AG20443 (cell line): ENCODE measurements at regions not wholly inside any gene's neighbourhood (a gene's known extent, or its start where the extent isn't known, plus 50 kb on each side); places are given as distances from the start of the nearest gene placed in this dataset.

ENCODE experiments used
- DNase-seq: peaks from one replicate; pipeline ENCODE4 v3.0.0; 2012; ENCODE audit warnings: low spot score, mixed read lengths

- peak; percentile 62 for DNase-seq
Observed at GRCh38 chr4:176902710-176903323, 110.1 kb upstream of the VEGFC start.

DNA sequence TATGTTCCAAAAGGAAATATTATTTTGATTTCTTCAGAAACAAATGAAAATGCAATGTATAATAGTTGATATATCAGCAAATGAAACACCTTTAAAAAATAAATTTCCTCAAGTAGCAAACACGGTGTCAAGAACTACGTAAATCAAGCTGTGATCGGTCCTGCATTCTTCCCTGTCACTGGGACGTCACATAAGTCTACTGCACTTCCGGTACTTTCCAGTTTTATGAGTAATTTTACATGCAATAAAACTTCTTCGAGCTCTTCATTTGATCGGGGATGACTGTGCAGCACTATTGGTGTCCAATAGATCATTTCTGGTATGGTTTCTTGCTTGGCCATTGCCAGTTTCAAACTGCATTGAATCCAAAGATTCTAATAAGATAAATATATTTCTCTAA lies 114.0 kb upstream of the VEGFC start:
- DNase-seq = no peak

DNA sequence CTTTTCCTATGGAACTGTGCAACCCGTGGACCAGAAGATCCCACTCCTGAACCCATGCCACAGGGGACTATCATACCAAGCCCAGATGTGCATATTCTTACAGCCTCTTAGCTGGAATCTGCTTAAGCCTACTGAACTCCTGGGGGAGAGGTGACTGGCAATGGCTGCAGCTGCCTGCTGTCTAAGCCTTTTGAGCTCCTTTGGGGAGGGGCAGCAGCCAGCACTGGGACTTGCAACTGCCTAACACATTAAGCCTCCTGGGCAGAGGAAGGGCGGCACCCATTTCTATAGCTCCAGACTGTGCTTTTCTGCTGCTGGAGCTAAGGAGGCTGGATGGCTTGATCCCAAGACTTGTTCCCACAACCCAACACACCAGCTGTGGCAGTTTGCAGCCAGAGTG lies 117.9 kb upstream of the VEGFC start:
- no peak for DNase-seq

DNA sequence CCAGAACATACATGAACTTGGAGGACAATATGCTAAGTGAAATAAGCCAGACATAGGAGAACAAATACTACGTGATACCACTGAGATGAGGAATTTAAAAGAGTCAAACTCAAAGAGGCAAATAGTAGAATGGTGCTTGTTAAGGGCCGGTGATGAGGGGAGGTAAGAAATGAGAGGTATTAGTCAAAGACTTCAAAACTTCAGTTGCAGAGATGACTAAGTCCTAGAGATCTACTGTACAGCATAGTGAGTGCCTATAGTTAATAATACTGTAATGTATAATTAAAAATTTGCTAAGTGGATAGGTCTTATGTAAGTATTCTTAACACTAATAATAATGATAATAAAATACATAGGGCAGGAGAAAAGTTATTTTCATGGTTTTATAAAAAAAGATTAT lies 126.9 kb upstream of the VEGFC start:
- no peak for DNase-seq

GRCh38 chr4:176920694-176921093 lies 128.0 kb upstream of the VEGFC start:
- peak; percentile 16 for DNase-seq

GRCh38 chr4:176921256-176921655 lies 128.5 kb upstream of the VEGFC start:
- DNase-seq = no peak

DNA sequence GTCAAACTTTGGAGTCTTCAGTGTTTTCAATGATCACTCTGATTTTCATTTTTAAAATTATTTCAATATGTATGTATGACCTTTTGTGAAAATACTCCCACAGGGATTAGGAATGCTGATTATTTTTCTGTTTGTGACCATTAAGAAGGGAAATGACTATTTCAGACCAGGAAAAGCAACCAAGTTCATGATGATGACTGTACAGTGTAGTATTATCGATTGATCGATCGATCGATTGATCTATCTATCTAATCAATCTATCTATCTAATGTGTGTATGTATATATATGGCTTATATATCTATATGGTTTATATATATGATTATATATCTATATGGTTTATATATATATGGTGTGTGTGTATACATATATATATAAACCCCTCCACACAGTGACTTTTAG lies 131.5 kb upstream of the VEGFC start:
- no peak for DNase-seq

- no peak for DNase-seq
Observed at GRCh38 chr4:176925962-176926361, 133.2 kb upstream of the VEGFC start.

DNA sequence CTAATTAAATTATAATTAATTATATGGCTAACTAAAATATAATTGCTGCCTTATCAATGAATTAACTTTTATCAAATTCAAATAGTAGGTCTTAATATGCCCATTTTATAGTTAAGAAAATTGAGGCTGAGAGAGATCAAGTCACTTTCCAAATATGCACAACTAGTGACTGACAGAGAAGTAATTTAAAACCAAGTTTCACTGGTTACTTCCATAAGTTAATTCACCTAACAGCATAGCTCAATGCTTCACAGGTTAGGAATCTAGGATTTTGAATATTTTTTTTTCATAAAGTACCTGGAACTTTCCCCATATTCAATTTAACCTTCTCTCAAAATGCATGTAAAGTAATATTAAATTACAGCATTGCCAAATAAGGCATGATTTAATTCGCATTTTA lies 134.4 kb upstream of the VEGFC start:
- no peak for DNase-seq

DNA sequence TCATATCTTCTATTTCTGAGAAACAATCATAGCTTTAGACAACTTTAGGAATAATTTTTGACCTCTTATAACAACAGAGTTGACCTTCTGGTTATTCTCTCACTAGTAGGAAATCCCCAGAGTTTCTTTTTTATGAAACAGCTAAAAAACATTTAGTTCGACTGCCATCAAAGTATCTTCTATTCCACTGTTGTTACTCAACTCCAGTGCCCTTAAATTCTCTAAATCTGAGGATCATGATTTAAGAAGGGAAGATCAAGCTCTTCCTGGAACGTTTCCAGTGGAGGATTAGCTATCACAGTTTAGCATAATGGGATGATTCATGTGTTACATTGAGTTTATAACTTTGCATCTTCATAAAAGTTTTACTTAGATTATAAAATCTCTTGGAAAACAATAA lies 134.9 kb upstream of the VEGFC start:
- DNase-seq = peak; percentile 22

GRCh38 chr4:176939445-176939844 lies 146.7 kb upstream of the VEGFC start:
- DNase-seq = peak; percentile 27

- DNase-seq = no peak
Observed at GRCh38 chr4:176945334-176945733, 152.6 kb upstream of the VEGFC start.

- no peak for DNase-seq
Observed at GRCh38 chr4:176949029-176949428, 156.3 kb upstream of the VEGFC start.

- no peak for DNase-seq
Observed at GRCh38 chr4:176953021-176953420, 160.3 kb upstream of the VEGFC start.

DNA sequence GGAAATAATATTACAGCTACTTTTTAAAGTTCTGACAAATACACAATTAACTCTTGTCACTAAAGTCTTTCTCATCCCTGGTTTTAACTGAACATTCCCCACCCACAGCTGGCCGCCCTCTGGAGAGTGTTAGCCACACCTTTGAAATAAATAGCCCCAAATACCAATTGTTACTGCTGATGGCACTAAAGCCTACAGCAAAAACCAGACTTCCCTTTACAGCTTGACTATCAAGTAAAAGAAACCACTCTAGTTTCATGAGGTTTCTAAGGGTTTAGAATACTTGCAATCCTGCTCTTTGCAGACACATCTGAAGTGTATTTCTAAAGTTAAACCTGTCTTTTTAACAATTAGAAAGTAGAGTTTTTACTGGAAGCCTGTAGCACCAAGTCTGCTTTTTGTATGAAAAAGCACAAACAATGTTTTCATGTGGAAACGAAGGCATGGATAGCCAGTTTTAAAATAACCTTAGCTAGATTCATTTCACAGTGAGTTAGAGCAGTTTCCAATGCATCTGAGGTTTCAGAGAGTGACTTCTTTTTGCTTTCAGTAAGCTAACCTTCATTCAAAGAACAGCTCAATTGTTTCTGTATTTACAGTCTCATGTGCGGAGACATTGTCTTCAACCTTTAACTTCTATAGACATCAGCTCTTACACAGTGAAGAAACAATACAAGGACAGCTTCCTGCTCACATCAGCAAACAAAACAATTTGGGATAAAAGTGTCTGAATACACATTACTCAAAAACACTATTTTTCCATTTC lies 164.8 kb upstream of the VEGFC start:
- no peak for DNase-seq

GRCh38 chr4:176959980-176960379 lies 167.3 kb upstream of the VEGFC start:
- DNase-seq = no peak

- no peak for DNase-seq
Observed at GRCh38 chr4:176963121-176963520, 170.4 kb upstream of the VEGFC start.

DNA sequence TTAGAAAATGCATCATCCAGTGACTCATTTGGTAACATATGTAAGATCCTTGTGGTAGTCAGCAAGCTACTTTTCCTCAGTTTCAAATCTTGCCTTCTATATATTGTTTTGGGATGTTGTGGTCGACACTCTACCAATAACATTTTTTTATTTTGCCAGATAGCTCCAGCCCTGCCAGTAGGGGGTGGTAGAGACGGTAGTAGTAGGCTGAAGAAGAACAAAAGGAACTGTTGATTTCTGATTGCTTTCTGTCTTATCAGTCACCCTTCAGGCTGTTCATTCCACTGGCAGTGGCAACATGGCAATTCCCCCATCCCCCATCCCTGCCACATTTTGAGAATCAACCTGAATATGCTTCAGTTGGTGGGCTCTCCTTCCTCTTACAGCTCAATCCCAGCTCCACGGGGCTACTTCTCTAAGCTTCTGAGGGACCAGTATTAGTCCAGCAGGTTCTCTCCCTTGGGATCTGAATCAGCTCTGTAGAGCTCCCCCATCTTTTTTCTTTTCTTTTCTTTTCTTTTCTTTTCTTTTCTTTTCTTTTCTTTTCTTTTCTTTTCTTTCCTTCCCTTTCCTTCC lies 171.5 kb upstream of the VEGFC start:
- no peak for DNase-seq

DNA sequence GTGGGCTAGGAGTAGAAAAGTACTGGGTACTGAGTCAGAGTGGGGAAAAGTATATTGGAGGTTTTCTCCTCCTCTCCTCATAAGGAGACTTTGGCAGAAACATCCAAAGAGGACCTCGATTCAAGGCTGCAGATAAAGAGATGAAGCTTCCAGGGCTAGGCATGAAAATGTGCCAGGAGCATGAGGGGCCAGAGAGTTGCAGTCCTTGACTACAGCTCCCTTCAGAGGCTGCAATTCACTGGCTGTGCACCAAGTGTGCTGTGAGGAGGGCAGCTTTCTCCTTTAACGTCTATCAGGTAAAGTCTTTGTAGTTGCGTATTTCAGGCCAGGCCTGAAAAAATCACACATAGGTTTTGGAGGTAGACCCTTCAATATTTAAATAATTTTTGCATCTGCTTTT lies 174.9 kb upstream of the VEGFC start:
- DNase-seq = no peak

- DNase-seq = no peak
Observed at GRCh38 chr4:176968094-176968493, 175.4 kb upstream of the VEGFC start.

DNA sequence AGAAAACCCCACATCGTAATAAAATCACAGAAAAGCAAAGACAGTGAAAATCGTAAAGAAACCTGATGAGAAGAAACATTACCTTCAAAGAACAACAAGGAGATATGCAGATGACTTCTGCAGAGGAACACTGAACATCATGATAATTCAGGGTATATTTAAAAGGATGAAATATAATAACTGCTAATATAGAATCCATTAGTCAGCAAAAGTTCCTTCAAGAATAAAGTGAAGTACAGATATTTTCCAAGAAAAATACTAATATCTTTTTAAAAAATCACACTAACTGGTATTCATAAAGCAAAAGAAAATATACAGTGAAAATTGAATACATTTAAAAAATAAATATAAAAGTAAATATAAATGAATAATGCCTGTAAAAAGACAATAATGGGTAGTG lies 176.3 kb upstream of the VEGFC start:
- DNase-seq = no peak

GRCh38 chr4:176970853-176971252 lies 178.1 kb upstream of the VEGFC start:
- no peak for DNase-seq

DNA sequence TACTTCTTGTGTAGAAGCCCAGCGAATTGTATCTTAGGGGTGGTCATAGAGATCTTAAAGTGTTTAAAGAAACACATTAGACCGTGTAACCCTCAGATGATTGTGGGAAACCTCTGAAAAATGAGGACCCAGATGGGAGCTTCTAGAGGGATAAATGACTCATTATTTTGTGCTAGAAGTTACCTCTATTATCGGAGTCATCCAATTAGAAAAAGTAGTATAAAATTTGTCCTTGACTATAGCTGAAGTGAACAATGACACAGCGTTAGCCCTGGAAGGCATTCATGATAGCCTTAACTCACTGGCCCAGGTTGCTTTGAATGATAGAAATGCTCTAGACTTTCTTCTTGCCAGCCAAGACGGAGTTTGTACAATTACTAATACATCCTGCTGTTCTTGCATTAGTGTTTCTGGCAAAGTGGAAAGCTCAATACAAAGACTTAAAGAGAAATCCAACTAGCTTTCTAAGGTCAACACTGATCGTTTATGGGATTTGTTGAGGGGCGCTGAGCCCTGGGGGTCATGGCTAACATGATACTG lies 178.9 kb upstream of the VEGFC start:
- no peak for DNase-seq
